ENCODE measurements at regions not wholly inside any gene's neighbourhood (a gene's known extent, or its start where the extent isn't known, plus 50 kb on each side); places are given as distances from the start of the nearest gene placed in this dataset.

- no peak overlapping the region for H2AFZ ChIP-seq (ENCODE audit: low read depth, low read length)
- H4K20me1 ChIP-seq (ENCODE audit: insufficient read depth), result no peaks in the 10 kb centered on the region
- no peaks in the 10 kb centered on the region for H3K36me3 ChIP-seq (ENCODE audit: insufficient read depth, low read length)
- no peak overlapping the region for H3K4me2 ChIP-seq (ENCODE audit: low read length)
- no peaks in the 10 kb centered on the region for H3F3A ChIP-seq (ENCODE audit: insufficient read depth, low read length, poor library complexity, severe bottlenecking)
- H3K79me2 ChIP-seq (replicated peaks; ENCODE audit: insufficient read depth, low read length), result no peaks in the 10 kb centered on the region
- no peaks in the 10 kb centered on the region for H3K27me3 ChIP-seq (ENCODE audit: insufficient read depth, low read depth, low read length)
- TF ChIP-seq EP300 (conservative IDR thresholded peaks at IDR 0.05; ENCODE audit: poor library complexity, severe bottlenecking), result no peak
- no peak for TF ChIP-seq MXI1 (conservative IDR thresholded peaks at IDR 0.05; ENCODE audit: poor library complexity, severe bottlenecking)
- TF ChIP-seq CTCF (IDR thresholded peaks at IDR 0.05; ENCODE audit: poor library complexity, severe bottlenecking), result no peak
- no peak for TF ChIP-seq POLR2AphosphoS5 (IDR thresholded peaks at IDR 0.05)
- TF ChIP-seq RAD21 (conservative IDR thresholded peaks at IDR 0.05), result no peak
- no peak for TF ChIP-seq REST (IDR thresholded peaks at IDR 0.05; ENCODE audit: borderline replicate concordance)
- H3K9me3 ChIP-seq (ENCODE audit: low read length), result no peaks in the 10 kb centered on the region
- no peak overlapping the region for H3K9ac ChIP-seq (ENCODE audit: low read length)
- H3K4me3 ChIP-seq (ENCODE audit: low read length), result no peak overlapping the region
- H3K27ac ChIP-seq (ENCODE audit: low read length), result no peak overlapping the region
- H3K9me2 ChIP-seq (ENCODE audit: insufficient read depth, low read length), result no peaks in the 10 kb centered on the region
Observed at GRCh38 chr16:64878940-64879339, 242.9 kb downstream of the CDH11 start.

- Histone ChIP-seq H3K27ac (ENCODE audit: low read length) (no peak overlapping the region), H3F3A (ENCODE audit: insufficient read depth, low read length, poor library complexity, severe bottlenecking) (no peaks in the 10 kb centered on the region), H3K9me3 (ENCODE audit: low read length) (no peaks in the 10 kb centered on the region), H3K27me3 (ENCODE audit: insufficient read depth, low read depth, low read length) (no peaks in the 10 kb centered on the region), H3K9me2 (ENCODE audit: insufficient read depth, low read length) (no peaks in the 10 kb centered on the region), H3K36me3 (ENCODE audit: insufficient read depth, low read length) (no peaks in the 10 kb centered on the region), H3K9ac (ENCODE audit: low read length) (no peak overlapping the region), H2AFZ (ENCODE audit: low read depth, low read length) (no peak overlapping the region), H3K4me3 (ENCODE audit: low read length) (no peak overlapping the region), H4K20me1 (ENCODE audit: insufficient read depth) (no peaks in the 10 kb centered on the region), H3K79me2 (replicated peaks; ENCODE audit: insufficient read depth, low read length) (no peaks in the 10 kb centered on the region), H3K4me2 (ENCODE audit: low read length) (no peak overlapping the region)
- no peak for TF ChIP-seq RAD21 (conservative IDR thresholded peaks at IDR 0.05)
- TF ChIP-seq CTCF (IDR thresholded peaks at IDR 0.05; ENCODE audit: poor library complexity, severe bottlenecking), result no peak
- TF ChIP-seq EZH2 (IDR thresholded peaks at IDR 0.05; ENCODE audit: borderline replicate concordance, insufficient read depth, low read length, poor library complexity, severe bottlenecking), result no peak
- TF ChIP-seq SMC3 (conservative IDR thresholded peaks at IDR 0.05; ENCODE audit: poor library complexity), result no peak
Observed at GRCh38 chr16:64872101-64872500, 249.8 kb downstream of the CDH11 start.
